Activated naive CD4-positive, alpha-beta T cell (primary cell): ENCODE measurements at regions not wholly inside any gene's neighbourhood (a gene's known extent, or its start where the extent isn't known, plus 50 kb on each side); places are given as distances from the start of the nearest gene placed in this dataset.

Experiments
- DNase-seq, 4 experiments: peaks; one replicate each; lab custom pipeline; 2025; lab: John Stamatoyannopoulos, UW

GRCh38 chr14:38774162-38774561, 328.9 kb downstream of the SEC23A start:
- DNase-seq = no peak

GRCh38 chr14:38770251-38770650, 332.8 kb downstream of the SEC23A start:
- no peak for DNase-seq

GRCh38 chr14:38762845-38763244, 340.2 kb downstream of the SEC23A start:
- no peak for DNase-seq

- DNase-seq = no peak
Observed at GRCh38 chr14:38762426-38762825, 340.6 kb downstream of the SEC23A start.

- DNase-seq = no peak
Observed at GRCh38 chr14:38761033-38761432, 342.0 kb downstream of the SEC23A start.

GRCh38 chr14:38758661-38759060, 344.4 kb downstream of the SEC23A start:
- DNase-seq = no peak

- no peak for DNase-seq
Observed at GRCh38 chr14:38755036-38755435, 348.0 kb downstream of the SEC23A start.

GRCh38 chr14:38752750-38753149, 350.3 kb downstream of the SEC23A start:
- DNase-seq = no peak

GRCh38 chr14:38752341-38752740, 350.7 kb downstream of the SEC23A start:
- DNase-seq = no peak

GRCh38 chr14:38751459-38751858, 351.6 kb downstream of the SEC23A start:
- no peak for DNase-seq

GRCh38 chr14:38749936-38750335, 353.1 kb downstream of the SEC23A start:
- no peak for DNase-seq

- DNase-seq = no peak
Observed at GRCh38 chr14:38745861-38746260, 357.2 kb downstream of the SEC23A start.

- DNase-seq = no peak
Observed at GRCh38 chr14:38743966-38744584, 359.0 kb downstream of the SEC23A start.

- no peak for DNase-seq
Observed at GRCh38 chr14:38737686-38738407, 365.2 kb downstream of the SEC23A start.

- DNase-seq = no peak
Observed at GRCh38 chr14:38735005-38735404, 368.0 kb downstream of the SEC23A start.

GRCh38 chr14:38731962-38732361, 371.1 kb downstream of the SEC23A start:
- DNase-seq = no peak

GRCh38 chr14:38730420-38730819, 372.6 kb downstream of the SEC23A start:
- DNase-seq = no peak

GRCh38 chr14:38727731-38728130, 375.3 kb downstream of the SEC23A start:
- no peak for DNase-seq

- no peak for DNase-seq
Observed at GRCh38 chr14:38724621-38725020, 378.4 kb downstream of the SEC23A start.

- no peak for DNase-seq
Observed at GRCh38 chr14:38723959-38724358, 379.1 kb downstream of the SEC23A start.

- DNase-seq = no peak
Observed at GRCh38 chr14:38723277-38723676, 379.8 kb downstream of the SEC23A start.

- no peak for DNase-seq
Observed at GRCh38 chr14:38721822-38722431, 381.1 kb downstream of the SEC23A start.

- DNase-seq = no peak
Observed at GRCh38 chr14:38718519-38718918, 384.5 kb downstream of the SEC23A start.
